ENCODE measurements at regions not wholly inside any gene's neighbourhood (a gene's known extent, or its start where the extent isn't known, plus 50 kb on each side); places are given as distances from the start of the nearest gene placed in this dataset.
A peak's percentile ranks its signal among the peaks of the same experiment; 100 is the strongest.
"Not testable (repeated sequence)": the region's sequence is repeated elsewhere in the genome, so short reads cannot be mapped to it uniquely, and the experiment has no call there.

GRCh38 chr5:110812639-110813038 lies 73.8 kb downstream of the SLC25A46 start:
- no peak for DNase-seq

GRCh38 chr5:110815916-110816605 lies 77.3 kb downstream of the SLC25A46 start:
- no peak for DNase-seq

- no peak for DNase-seq
Observed at GRCh38 chr5:110817459-110817858, 78.7 kb downstream of the SLC25A46 start.

DNA sequence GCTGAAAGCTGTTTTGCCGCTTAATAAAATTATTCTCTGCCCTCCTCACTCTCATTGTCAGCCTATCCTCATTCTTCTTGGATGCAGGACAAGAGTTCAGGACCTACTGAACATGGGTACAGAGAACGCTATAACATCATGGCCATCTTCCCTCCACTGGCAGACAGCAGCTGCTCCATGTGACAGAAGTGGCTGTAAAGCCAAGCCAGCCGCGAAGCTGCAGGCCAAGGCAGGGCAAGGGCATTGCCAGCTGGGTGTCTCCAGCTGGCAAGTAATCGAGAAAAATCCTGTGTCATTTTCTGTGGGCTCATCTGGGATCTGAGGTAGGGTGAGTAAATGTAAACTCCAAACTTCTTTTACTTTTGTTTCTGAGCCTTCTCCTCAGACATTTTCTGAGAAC lies 84.8 kb downstream of the SLC25A46 start:
- no peak for DNase-seq

GRCh38 chr5:110824936-110825441 lies 86.2 kb downstream of the SLC25A46 start:
- no peak for DNase-seq

- DNase-seq: no peak
Observed at GRCh38 chr5:110832683-110833082, 93.9 kb downstream of the SLC25A46 start.

DNA sequence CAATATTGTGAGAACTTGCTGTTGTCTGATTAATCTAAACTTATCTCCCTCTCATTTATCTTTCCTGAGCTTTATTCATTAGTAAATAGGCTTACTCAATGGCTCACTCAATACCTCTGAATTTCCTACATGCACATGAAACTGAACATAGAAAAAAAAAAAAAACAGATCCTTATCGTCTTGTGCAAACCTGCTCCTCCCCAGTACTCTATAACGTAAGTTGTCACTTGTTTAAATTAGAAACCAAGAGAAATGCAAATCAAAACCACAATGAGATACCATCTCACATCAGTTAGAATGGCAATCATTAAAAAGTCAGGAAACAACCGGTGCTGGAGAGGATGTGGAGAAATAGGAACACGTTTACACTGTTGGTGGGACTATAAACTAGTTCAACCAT lies 96.1 kb downstream of the SLC25A46 start:
- DNase-seq: peak; percentile 22

- no peak for DNase-seq
Observed at GRCh38 chr5:110836851-110837250, 98.0 kb downstream of the SLC25A46 start.

DNA sequence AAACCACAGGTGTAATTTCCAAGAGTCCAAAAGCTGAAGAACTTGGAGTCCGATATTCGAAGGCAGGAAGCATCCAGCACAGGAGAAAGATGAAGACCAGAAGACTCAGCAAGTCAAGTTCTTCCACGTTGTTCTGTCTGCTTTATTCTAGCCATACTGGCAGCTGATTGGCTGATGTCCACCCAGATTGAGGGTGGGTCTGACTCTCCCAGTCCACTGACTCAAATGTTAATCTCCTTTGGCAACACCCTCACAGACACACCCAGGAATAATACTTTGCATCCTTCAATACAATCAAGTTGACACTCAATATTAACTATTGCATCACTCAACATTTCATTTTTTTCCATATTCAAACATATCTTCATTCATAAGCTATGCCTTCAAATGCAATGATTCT lies 99.5 kb downstream of the SLC25A46 start:
- DNase-seq: not testable (repeated sequence)

- DNase-seq: no peak
Observed at GRCh38 chr5:110838961-110839360, 100.2 kb downstream of the SLC25A46 start.

DNA sequence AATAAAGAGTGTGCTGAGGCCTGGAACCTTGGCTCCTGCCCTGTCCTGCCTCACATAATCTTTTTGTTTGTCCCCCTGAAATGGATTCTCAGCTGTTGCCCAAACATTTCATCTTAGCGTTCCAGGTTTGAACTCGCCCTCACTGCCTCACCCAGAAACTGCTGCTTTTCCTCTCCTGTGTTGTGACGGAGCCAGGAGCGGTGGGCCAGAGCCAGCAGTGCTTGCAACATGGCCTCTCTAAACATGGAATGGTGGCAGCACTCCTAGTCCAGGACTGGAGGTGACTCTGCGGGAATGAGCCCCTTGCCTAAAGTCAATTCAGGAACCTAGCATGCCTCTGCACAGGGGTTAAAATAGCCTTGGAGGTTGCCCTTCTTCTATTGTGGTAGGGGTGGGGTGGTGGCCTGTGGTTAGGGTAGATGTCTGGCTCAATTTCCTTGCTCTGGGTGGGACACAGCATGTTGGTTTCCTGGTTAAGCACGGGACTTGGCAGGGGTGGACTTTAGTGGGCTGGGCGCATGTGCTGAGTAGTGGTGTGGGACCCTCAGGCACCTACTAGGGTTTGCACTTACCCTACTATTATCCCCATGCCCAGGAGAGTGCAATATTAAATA lies 101.6 kb downstream of the SLC25A46 start:
- DNase-seq: peak; percentile 3

- no peak for DNase-seq
Observed at GRCh38 chr5:110841137-110841536, 102.3 kb downstream of the SLC25A46 start.

- DNase-seq: no peak
Observed at GRCh38 chr5:110842948-110843347, 104.1 kb downstream of the SLC25A46 start.

GRCh38 chr5:110844251-110844650 lies 105.4 kb downstream of the SLC25A46 start:
- no peak for DNase-seq

GRCh38 chr5:110846398-110847001 lies 107.7 kb downstream of the SLC25A46 start:
- no peak for DNase-seq

DNA sequence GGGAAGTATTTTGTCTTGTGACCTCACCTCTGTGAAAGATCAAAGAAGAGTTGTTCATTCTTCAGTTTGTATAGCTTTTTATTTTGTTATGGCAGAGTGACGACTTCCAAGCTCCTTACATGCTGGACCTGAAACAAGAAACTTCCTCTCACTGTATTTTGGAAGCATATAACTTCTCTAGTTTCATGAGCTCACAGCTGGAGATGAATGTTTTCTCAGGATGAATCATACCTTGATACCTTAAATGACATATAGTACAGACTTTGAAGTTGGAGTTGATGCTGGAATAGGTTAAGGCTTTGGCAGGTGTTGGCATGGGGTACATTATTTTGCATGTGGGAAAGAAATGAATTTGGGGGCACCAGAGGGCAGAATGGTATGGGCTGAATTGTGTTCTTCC lies 112.5 kb downstream of the SLC25A46 start:
- DNase-seq: no peak

GRCh38 chr5:110852053-110852452 lies 113.2 kb downstream of the SLC25A46 start:
- no peak for DNase-seq

GRCh38 chr5:110852541-110852940 lies 113.7 kb downstream of the SLC25A46 start:
- no peak for DNase-seq

- DNase-seq: no peak
Observed at GRCh38 chr5:110853267-110853666, 114.5 kb downstream of the SLC25A46 start.

GRCh38 chr5:110854200-110854599 lies 115.4 kb downstream of the SLC25A46 start:
- DNase-seq: no peak

- no peak for DNase-seq
Observed at GRCh38 chr5:110855961-110856360, 117.2 kb downstream of the SLC25A46 start.

GRCh38 chr5:110865400-110866094 lies 126.7 kb downstream of the SLC25A46 start:
- DNase-seq: peak; percentile 43

DNA sequence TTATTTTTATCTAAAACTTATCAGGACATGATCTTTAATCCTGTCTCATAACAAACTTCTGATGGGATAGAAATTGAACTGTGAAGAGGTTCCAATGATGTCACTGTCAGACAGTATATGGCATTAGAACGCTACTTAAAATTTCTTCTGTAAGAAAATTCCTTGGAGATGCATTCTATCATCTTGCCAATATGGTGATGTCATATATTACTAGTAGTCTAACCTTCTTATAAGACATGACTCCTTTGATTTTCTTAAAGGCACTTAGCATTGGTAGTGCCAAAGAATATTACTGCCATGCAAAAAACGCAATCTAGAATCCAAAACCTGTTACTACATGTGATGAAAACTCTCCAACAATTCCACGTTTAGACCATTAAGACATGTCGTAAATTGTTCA lies 131.1 kb downstream of the SLC25A46 start:
- no peak for DNase-seq

DNA sequence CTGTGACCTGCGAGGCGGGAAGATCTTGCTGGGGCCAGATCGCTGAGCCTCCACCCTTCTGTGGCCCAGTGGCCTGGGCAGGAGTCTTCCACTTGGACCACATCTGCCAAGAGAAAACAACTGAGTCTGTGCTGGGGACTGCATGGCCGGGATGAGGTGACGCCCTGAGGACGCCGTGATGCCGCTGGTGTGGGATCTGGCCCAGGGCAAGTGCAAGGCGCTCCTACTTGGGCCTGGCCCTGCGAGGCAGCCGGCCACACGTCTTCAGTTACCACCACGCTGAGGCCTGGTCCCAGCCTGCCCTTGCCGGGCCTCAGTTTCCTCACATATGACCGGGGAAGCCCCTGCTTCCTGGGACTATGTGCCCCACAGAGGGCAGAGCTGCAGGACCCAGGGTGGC lies 133.4 kb downstream of the SLC25A46 start:
- no peak for DNase-seq
